ENCODE measurements at regions not wholly inside any gene's neighbourhood (a gene's known extent, or its start where the extent isn't known, plus 50 kb on each side); places are given as distances from the start of the nearest gene placed in this dataset.

- no peak for DNase-seq
These were observed 188.1 kb upstream of the PCDH17 start for GRCh38 chr13:57443494-57443893.

GRCh38 chr13:57450356-57450755, 181.2 kb upstream of the PCDH17 start:
- no peak for DNase-seq

GRCh38 chr13:57452228-57452627, 179.3 kb upstream of the PCDH17 start:
- DNase-seq = no peak

GRCh38 chr13:57470491-57470890, 161.1 kb upstream of the PCDH17 start:
- DNase-seq = no peak

- no peak for DNase-seq
These were observed 140.2 kb upstream of the PCDH17 start for GRCh38 chr13:57491318-57491717.

GRCh38 chr13:57507752-57508463, 123.6 kb upstream of the PCDH17 start:
- no peak for DNase-seq

GRCh38 chr13:57511603-57512002, 119.9 kb upstream of the PCDH17 start:
- DNase-seq = no peak

GRCh38 chr13:57527114-57527735, 104.3 kb upstream of the PCDH17 start:
- no peak for DNase-seq

- DNase-seq = no peak
These were observed 100.3 kb upstream of the PCDH17 start for GRCh38 chr13:57531256-57531655.

- no peak for DNase-seq
These were observed 84.6 kb upstream of the PCDH17 start for GRCh38 chr13:57546942-57547341.

GRCh38 chr13:57552437-57552836, 79.1 kb upstream of the PCDH17 start:
- DNase-seq = no peak

- no peak for DNase-seq
These were observed 77.6 kb upstream of the PCDH17 start for GRCh38 chr13:57553932-57554331.

- DNase-seq = no peak
These were observed 73.5 kb upstream of the PCDH17 start for GRCh38 chr13:57558051-57558467.

GRCh38 chr13:57568865-57569264, 62.7 kb upstream of the PCDH17 start:
- DNase-seq = no peak

GRCh38 chr13:57569986-57570385, 61.6 kb upstream of the PCDH17 start:
- DNase-seq = no peak

All from DMS79 (cell line).